Psoas muscle (tissue), 7 donors: ENCODE measurements at regions not wholly inside any gene's neighbourhood (a gene's known extent, or its start where the extent isn't known, plus 50 kb on each side); places are given as distances from the start of the nearest gene placed in this dataset.

Experiments used
- ATAC-seq, 4 donors: fragments of 200-7000 bp; cut with Tn5 transposase; one replicate each; pipeline ENCODE4 v1.9.1; 2020; ENCODE audit warnings: moderate library complexity in 3 of 4, mild to moderate bottlenecking in 2 of 4
- DNase-seq, 2 donors: peaks; one replicate each; pipeline ENCODE4 v3.0.0-alpha.2; 2020
- H3K27ac ChIP-seq: fragments of 200-600 bp; one replicate; pipeline ENCODE4 v1.8.0; 2022
- H3K27me3 ChIP-seq, 3 donors: fragments of 200-600 bp in 1 of 3; one replicate each; pipeline versions ENCODE4 v1.6.1 to v1.8.0; 2013 to 2022; ENCODE audit warnings: low read length in 2 of 3, mild to moderate bottlenecking in 2 of 3, moderate library complexity in 1 of 3; ENCODE audit not compliant: insufficient read depth in 3 of 3
- H3K36me3 ChIP-seq, 2 donors: fragments of 200-600 bp in 1 of 2; one replicate each; pipeline versions ENCODE4 v1.6.1 to v1.8.0; 2013 to 2022; ENCODE audit warnings: low read depth in 1 of 2, mild to moderate bottlenecking in 1 of 2, moderate library complexity in 1 of 2; ENCODE audit not compliant: insufficient read depth in 1 of 2
- H3K4me1 ChIP-seq: fragments of 200-600 bp; one replicate; pipeline ENCODE4 v1.8.0; 2022
- H3K4me3 ChIP-seq: fragments of 200-600 bp; one replicate; pipeline ENCODE4 v1.8.0; 2022; ENCODE audit warnings: mild to moderate bottlenecking
- H3K9me3 ChIP-seq: fragments of 200-600 bp; one replicate; pipeline ENCODE4 v1.8.0; 2022
- CTCF ChIP-seq: fragments of 200-600 bp; IDR thresholded peaks from one replicate; pipeline ENCODE4 v1.8.0; 2022; ENCODE audit warnings: antibody characterized with exemption
- WGBS, 3 donors: extraction: QIAGEN DNeasy Blood & Tissue Kit; methylation state at CpG; one replicate each; pipeline versions ENCODE4 v1.1.6 to v1.1.7; 2013; 5-methylcytosine and 5-hydroxymethylcytosine counted together
- intact Hi-C, 2 donors: fragments of 100-400 bp; cut with DNase I; formaldehyde crosslinking; loops; one replicate each; pipeline versions ENCODE4 v1.11.0 to v1.14.2; 2022
- donor health status: healthy with polysubstance abuse.
- donor health status: DM: no; HTN: no; CAD: no; lungs with moderate emphysema.
- donor health status: Bipolar disorder and iron deficiency.
- donor health status: healthy.
- donor health status: DM: yes; HTN: yes; CAD: no.
- donor health status: DM: no; HTN: no; CAD: no.
- donor health status: DM: yes; HTN: yes; CAD: no.

- intact Hi-C loops: loop anchor here (2.0 to 10.0 kb wide), 8 partner anchors 143 to 1383 kb away; partner anchors contain the start of genes PACRG (in 1 of the 2) and PRKN (in 1 of the 2)
- peak overlapping the region; percentile 42 for H3K4me3 ChIP-seq
- DNase-seq: no peak
- ATAC-seq: peak; percentile 60 to 69 (median 68)
- no peaks in the 10 kb centered on the region for H3K9me3 ChIP-seq
- H3K27me3 ChIP-seq: no peaks in the 10 kb centered on the region
- TF ChIP-seq CTCF: no peak
- H3K4me1 ChIP-seq: peaks cover 34% of the 10 kb centered on the region
- peak overlapping the region; percentile 99 for H3K27ac ChIP-seq
- H3K36me3 ChIP-seq: no peaks in the 10 kb centered on the region
- 15 to 47% (median 28%) methylated on average over 4 of the region's 4 CpGs for WGBS, 3 donors
Observed at GRCh38 chr6:164108092-164108491, 693.6 kb downstream of the QKI start.

GRCh38 chr6:164107297-164107995 lies 692.9 kb downstream of the QKI start:
- ATAC-seq: peak; percentile 72 to 75 (median 75)

GRCh38 chr6:164106345-164106769 lies 691.8 kb downstream of the QKI start:
- Histone ChIP-seq H3K4me3 (no peak overlapping the region), H3K27me3 (no peaks in the 10 kb centered on the region), H3K9me3 (no peaks in the 10 kb centered on the region), H3K4me1 (peaks cover 39% of the 10 kb centered on the region), H3K36me3 (no peaks in the 10 kb centered on the region), H3K27ac (peak overlapping the region; percentile 99)
- peak; percentile 33 for TF ChIP-seq CTCF
- intact Hi-C loops: loop anchor here (5.0 to 10.0 kb wide), 5 partner anchors 282 to 1382 kb away; partner anchors contain the start of genes PACRG (in 1 of the 2) and PRKN (in 1 of the 2)
- ATAC-seq (peak in 1 of 4 donors; percentile 15), DNase-seq (peak; percentile 50 to 73)
- 67 to 78% (median 70%) methylated on average over 14 to 17 of the region's 17 CpGs for WGBS, 3 donors

More at GRCh38 chr6:164107297-164107995, 692.9 kb downstream of the QKI start:
- no peak for TF ChIP-seq CTCF
- WGBS, 3 donors: 50 to 58% (median 56%) methylated on average over 9 of the region's 9 CpGs
- Histone ChIP-seq H3K9me3 (no peaks in the 10 kb centered on the region), H3K27ac (peak overlapping the region; percentile 99), H3K36me3 (no peaks in the 10 kb centered on the region), H3K27me3 (no peaks in the 10 kb centered on the region), H3K4me3 (no peak overlapping the region), H3K4me1 (peaks cover 38% of the 10 kb centered on the region)
- intact Hi-C loops: loop anchor here (5.0 to 10.0 kb wide), 5 partner anchors 283 to 1383 kb away; partner anchors contain the start of genes PACRG (in 1 of the 2) and PRKN (in 1 of the 2)
- DNase-seq: peak in 1 of 2 donors; percentile 70

GRCh38 chr6:164105705-164106104 lies 691.2 kb downstream of the QKI start:
- no peak for TF ChIP-seq CTCF
- H3K36me3 ChIP-seq: no peaks in the 10 kb centered on the region
- intact Hi-C loops: loop anchor here (5.0 to 10.0 kb wide), 5 partner anchors 281 to 1381 kb away; partner anchors contain the start of genes PACRG (in 1 of the 2) and PRKN (in 1 of the 2)
- peak overlapping the region; percentile 99 for H3K27ac ChIP-seq
- DNase-seq: no peak
- ATAC-seq: no peak
- WGBS, 3 donors: 90 to 91% (median 90%) methylated on average over 16 of the region's 16 CpGs
- no peaks in the 10 kb centered on the region for H3K27me3 ChIP-seq
- no peaks in the 10 kb centered on the region for H3K9me3 ChIP-seq
- peaks cover 39% of the 10 kb centered on the region for H3K4me1 ChIP-seq
- H3K4me3 ChIP-seq: no peak overlapping the region
